SK-N-MC (cell line): ENCODE measurements at regions not wholly inside any gene's neighbourhood (a gene's known extent, or its start where the extent isn't known, plus 50 kb on each side); places are given as distances from the start of the nearest gene placed in this dataset.

Experiments used
- DNase-seq: peaks from one replicate; pipeline ENCODE4 v3.0.0-alpha.2; 2011; ENCODE audit warnings: low read depth, low spot score
- H3K27ac ChIP-seq: fragments of 200-600 bp; sonication (generic); 2 replicates; pipeline ENCODE4 v1.5.1; 2016; ENCODE audit warnings: mixed run types
- H3K36me3 ChIP-seq: fragments of 200-600 bp; sonication (generic); 2 replicates; pipeline ENCODE4 v1.6.1; 2017; ENCODE audit warnings: antibody characterized with exemption, low read length, mixed read lengths; ENCODE audit not compliant: insufficient read depth
- H3K4me3 ChIP-seq: fragments of 200-600 bp; sonication (generic); 2 replicates; pipeline ENCODE4 v1.5.1; 2016
- H3K9ac ChIP-seq: fragments of 200-600 bp; sonication (generic); 2 replicates; pipeline ENCODE4 v1.8.0; 2017; ENCODE audit warnings: mixed run types, mixed read lengths; ENCODE audit not compliant: insufficient read length
- H3K9me3 ChIP-seq: fragments of 200-600 bp; sonication (generic); 2 replicates; pipeline ENCODE4 v1.6.1; 2017; ENCODE audit warnings: low read depth, mild to moderate bottlenecking, antibody characterized with exemption, low read length, moderate library complexity, mixed read lengths
- EZH2 ChIP-seq: fragments of 200-600 bp; sonication (generic); IDR thresholded peaks from one replicate; pipeline ENCODE4 v1.6.1; 2017; ENCODE audit warnings: antibody characterized with exemption
- FOXP2 ChIP-seq: optimal IDR thresholded peaks from 2 replicates; pipeline ENCODE3; 2011; ENCODE audit warnings: mild to moderate bottlenecking, moderate library complexity; ENCODE audit not compliant: insufficient read depth; ENCODE audit errors: extremely low read length, control extremely low read depth
- POLR2AphosphoS5 ChIP-seq: IDR thresholded peaks from 2 replicates; pipeline ENCODE4 v1.6.1; 2012; ENCODE audit warnings: mild to moderate bottlenecking, low read depth, low read length, borderline replicate concordance

GRCh38 chr2:5933669-5934068 lies 241.5 kb downstream of the SOX11 start:
- no peaks in the 10 kb centered on the region for H3K36me3 ChIP-seq
- H3K9ac ChIP-seq = no peak overlapping the region
- H3K4me3 ChIP-seq = no peak overlapping the region
- no peak overlapping the region for H3K27ac ChIP-seq
- no peak for DNase-seq
- TF ChIP-seq FOXP2 = no peak
- no peak for TF ChIP-seq EZH2
- no peak for TF ChIP-seq POLR2AphosphoS5
- H3K9me3 ChIP-seq = 0 out of 2 replicates have a peak, but pooled peaks cover 2% of the 10 kb centered on the region

DNA sequence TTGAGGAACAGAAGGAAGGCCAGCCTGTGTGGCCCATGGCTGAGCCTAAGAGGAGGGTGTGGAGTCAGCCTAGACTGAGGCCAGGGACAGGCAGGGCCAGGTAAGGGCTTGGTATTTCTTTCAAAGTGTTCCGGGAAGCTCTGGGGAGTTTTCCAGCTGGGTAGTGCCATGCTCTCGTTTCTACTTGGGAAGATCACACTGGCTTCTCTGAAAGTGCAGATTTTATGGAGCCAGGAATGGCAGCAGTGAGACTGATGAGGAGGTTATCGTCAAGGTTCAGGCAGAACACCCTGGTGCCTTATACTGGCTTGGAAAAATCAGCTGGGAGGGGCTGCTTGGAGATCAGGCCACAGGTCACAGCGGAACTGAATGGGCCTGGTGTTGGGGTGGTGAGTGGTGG lies 245.1 kb downstream of the SOX11 start:
- Histone ChIP-seq H3K4me3 (no peak overlapping the region), H3K27ac (no peak overlapping the region), H3K9ac (no peak overlapping the region), H3K9me3 (no peaks in the 10 kb centered on the region), H3K36me3 (no peaks in the 10 kb centered on the region)
- TF ChIP-seq POLR2AphosphoS5 (no peak), EZH2 (no peak), FOXP2 (no peak)
- no peak for DNase-seq

GRCh38 chr2:5937851-5938565 lies 245.8 kb downstream of the SOX11 start:
- no peaks in the 10 kb centered on the region for H3K9me3 ChIP-seq
- no peak for TF ChIP-seq POLR2AphosphoS5
- TF ChIP-seq EZH2 = no peak
- no peak for TF ChIP-seq FOXP2
- H3K4me3 ChIP-seq = no peak overlapping the region
- no peaks in the 10 kb centered on the region for H3K36me3 ChIP-seq
- no peak for DNase-seq
- no peak overlapping the region for H3K27ac ChIP-seq
- H3K9ac ChIP-seq = no peak overlapping the region

GRCh38 chr2:5938566-5938896 lies 246.3 kb downstream of the SOX11 start:
- Histone ChIP-seq H3K36me3 (no peaks in the 10 kb centered on the region), H3K27ac (no peak overlapping the region), H3K9me3 (no peaks in the 10 kb centered on the region), H3K9ac (no peak overlapping the region), H3K4me3 (no peak overlapping the region)
- no peak for DNase-seq
- TF ChIP-seq EZH2 (no peak), POLR2AphosphoS5 (no peak), FOXP2 (no peak)

DNA sequence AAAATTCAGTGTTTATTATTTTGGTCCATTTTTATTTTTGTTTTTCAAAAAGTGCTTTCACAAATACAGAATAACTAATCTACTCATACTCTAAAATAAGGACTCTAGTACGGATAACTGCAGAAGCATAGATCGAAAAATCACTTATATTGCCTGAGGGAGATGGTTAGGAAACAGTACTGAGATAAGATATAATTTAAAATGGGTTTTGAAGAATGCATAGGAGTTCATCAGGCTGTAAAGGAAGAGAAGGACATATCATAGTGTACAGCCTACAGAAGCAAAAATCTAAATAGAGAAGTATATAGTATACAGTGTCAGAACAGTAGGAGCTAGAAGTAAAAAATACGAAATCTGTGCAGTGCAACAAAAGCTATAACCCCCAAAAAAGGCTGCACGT lies 247.4 kb downstream of the SOX11 start:
- no peaks in the 10 kb centered on the region for H3K9me3 ChIP-seq
- H3K9ac ChIP-seq = no peak overlapping the region
- no peak for DNase-seq
- no peak for TF ChIP-seq POLR2AphosphoS5
- TF ChIP-seq EZH2 = no peak
- no peak for TF ChIP-seq FOXP2
- H3K36me3 ChIP-seq = no peaks in the 10 kb centered on the region
- H3K4me3 ChIP-seq = no peak overlapping the region
- no peak overlapping the region for H3K27ac ChIP-seq

- Histone ChIP-seq H3K36me3 (no peaks in the 10 kb centered on the region), H3K9me3 (no peaks in the 10 kb centered on the region), H3K4me3 (no peak overlapping the region), H3K27ac (no peak overlapping the region), H3K9ac (no peak overlapping the region)
- no peak for DNase-seq
- TF ChIP-seq FOXP2 = no peak
- TF ChIP-seq POLR2AphosphoS5 = no peak
- no peak for TF ChIP-seq EZH2
Measured at GRCh38 chr2:5940596-5941535, 248.7 kb downstream of the SOX11 start.

DNA sequence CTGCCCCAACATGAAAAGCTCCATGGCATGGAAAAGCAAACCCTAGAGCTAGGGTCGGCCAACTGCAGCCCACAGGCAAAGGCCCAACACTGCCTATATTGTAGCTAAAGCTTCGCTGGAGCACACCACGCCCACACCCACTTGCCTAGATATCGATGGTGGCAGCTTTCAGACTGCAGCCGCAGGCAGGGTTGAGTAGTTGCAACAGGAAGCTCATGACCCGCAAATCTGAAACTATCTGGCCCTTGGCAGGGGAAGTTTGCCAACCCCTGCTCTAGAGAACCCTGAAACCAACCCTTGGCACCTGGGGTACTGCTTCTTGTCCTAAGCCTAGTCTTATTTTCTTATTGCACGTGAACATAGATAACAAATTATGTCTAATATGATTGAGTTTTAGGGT lies 250.0 kb downstream of the SOX11 start:
- Histone ChIP-seq H3K9ac (no peak overlapping the region), H3K36me3 (no peaks in the 10 kb centered on the region), H3K9me3 (no peaks in the 10 kb centered on the region), H3K4me3 (no peak overlapping the region), H3K27ac (no peak overlapping the region)
- TF ChIP-seq EZH2 = no peak
- no peak for TF ChIP-seq FOXP2
- no peak for TF ChIP-seq POLR2AphosphoS5
- DNase-seq = no peak

GRCh38 chr2:5945742-5946141 lies 253.6 kb downstream of the SOX11 start:
- Histone ChIP-seq H3K9me3 (no peaks in the 10 kb centered on the region), H3K36me3 (no peaks in the 10 kb centered on the region), H3K4me3 (no peak overlapping the region), H3K9ac (no peak overlapping the region), H3K27ac (no peak overlapping the region)
- DNase-seq = no peak
- TF ChIP-seq POLR2AphosphoS5 (no peak), FOXP2 (no peak), EZH2 (no peak)
